GM12878 (cell line): ENCODE measurements at regions not wholly inside any gene's neighbourhood (a gene's known extent, or its start where the extent isn't known, plus 50 kb on each side); places are given as distances from the start of the nearest gene placed in this dataset.

ENCODE experiments used
- ATAC-seq: fragments of 200-7000 bp; cut with Tn5 transposase; 3 replicates; pipeline ENCODE4 v1.9.1; 2020; ENCODE audit warnings: mild to moderate bottlenecking, moderate library complexity
- BruUV-seq: library from RNA; stranded (reverse); fragments of 400-500 nt; replicated peaks from 2 replicates; lab custom pipeline; 2021; lab: Mats Ljungman, UMichigan
- CTCF ChIA-PET: fragments of 300-600 bp; sonication (Branson Sonifier 250); formaldehyde crosslinking; extraction: SDS; loops from one replicate; lab custom pipeline; 2021; ENCODE audit warnings: inconsistent platforms; lab: Yijun Ruan, JAX
- POLR2A ChIA-PET: fragments of 350-600 bp; formaldehyde crosslinking; extraction: SDS; loops from one replicate; lab custom pipeline; 2021; ENCODE audit warnings: inconsistent platforms; lab: Charles Lee
- RAD21 ChIA-PET: fragments of 300-600 bp; sonication (Branson Sonifier 250); formaldehyde crosslinking; loops from one replicate; lab custom pipeline; 2023; ENCODE audit warnings: antibody characterized with exemption; ENCODE audit not compliant: unreplicated experiment; lab: Charles Lee
- SMC1A ChIA-PET: fragments of 300-600 bp; sonication (Branson Sonifier 250); formaldehyde crosslinking; loops from one replicate; lab custom pipeline; 2023; ENCODE audit not compliant: unreplicated experiment, uncharacterized antibody; lab: Charles Lee
- DNase-seq: peaks from one replicate; pipeline ENCODE4 v3.0.0-alpha.2; 2011; ENCODE audit warnings: low read depth, low spot score
- FAIRE-seq: peaks from 3 replicates; lab custom pipeline; 2011; peaks lifted over from hg19 to GRCh38; lab: Jason Lieb, UNC
- H2AFZ ChIP-seq: 2 replicates; pipeline ENCODE4 v1.6.0; 2011; ENCODE audit warnings: low read depth, low read length, control low read depth; ENCODE audit not compliant: control insufficient read depth
- H3K27ac ChIP-seq: 2 replicates; pipeline ENCODE4 v1.5.1; 2011; ENCODE audit warnings: control low read depth; ENCODE audit not compliant: control insufficient read depth, insufficient read depth
- H3K27me3 ChIP-seq, 2 experiments: replicated peaks in 1 of 2; 2 replicates each; pipeline versions ENCODE4 v1.6.0 to v1.6.1; 2011; ENCODE audit warnings: low read length in 1 of 2; ENCODE audit not compliant: control insufficient read depth in 2 of 2, insufficient read depth in 2 of 2
- H3K36me3 ChIP-seq, 2 experiments: 2 replicates each; pipeline ENCODE4 v1.5.1; 2011; ENCODE audit warnings: low read length in 1 of 2; ENCODE audit not compliant: control insufficient read depth in 2 of 2, insufficient read depth in 2 of 2
- H3K4me1 ChIP-seq: 2 replicates; pipeline ENCODE4 v1.6.1; 2011; ENCODE audit warnings: mild to moderate bottlenecking, low read length, moderate library complexity, mixed read lengths; ENCODE audit not compliant: control insufficient read depth, insufficient read depth
- H3K4me2 ChIP-seq: 2 replicates; pipeline ENCODE4 v1.6.0; 2011; ENCODE audit warnings: control low read depth; ENCODE audit not compliant: control insufficient read depth, insufficient read depth
- H3K4me3 ChIP-seq: fragments of 200-600 bp; sonication (generic); 2 replicates; pipeline ENCODE4 v1.5.1; 2016
- H3K79me2 ChIP-seq: 2 replicates; pipeline ENCODE4 v1.6.0; 2011; ENCODE audit warnings: low read length; ENCODE audit not compliant: control insufficient read depth, insufficient read depth
- H3K9ac ChIP-seq: 2 replicates; pipeline ENCODE4 v1.8.0; 2011; ENCODE audit warnings: low read length, control low read depth, mixed read lengths; ENCODE audit not compliant: control insufficient read depth, insufficient read depth
- H3K9me3 ChIP-seq: replicated peaks from 3 replicates; pipeline ENCODE4 v1.5.1; 2011; ENCODE audit warnings: mild to moderate bottlenecking, low read length; ENCODE audit not compliant: control insufficient read depth, insufficient read depth
- H4K20me1 ChIP-seq: 2 replicates; pipeline ENCODE4 v1.6.0; 2011; ENCODE audit not compliant: control insufficient read depth, insufficient read depth
- CHD2 ChIP-seq: IDR thresholded peaks from 2 replicates; pipeline ENCODE4 v1.6.1; 2011; ENCODE audit warnings: low read depth, low read length, improper control_type of control experiment, borderline replicate concordance
- LARP7 ChIP-seq: fragments of 450-650 bp; IDR thresholded peaks from 2 replicates; pipeline ENCODE4 v1.6.1; 2017; ENCODE audit warnings: mild to moderate bottlenecking
- ZBED1 ChIP-seq: IDR thresholded peaks from 2 replicates; pipeline ENCODE4 v1.6.1; 2016; ENCODE audit warnings: borderline replicate concordance
- WGBS: methylation state at CpG from one replicate; pipeline ENCODE4 v1.1.6; 2016; ENCODE audit warnings: low lambda C conversion rate; ENCODE audit not compliant: insufficient replicate concordance, insufficient coverage; ENCODE audit errors: missing lambda C conversion rate; 5-methylcytosine and 5-hydroxymethylcytosine counted together
- in situ Hi-C: fragments of 300-500 bp; cut with MboI; formaldehyde crosslinking; loops from 9 replicates; pipeline ENCODE4 v1.14.3; 2018; ENCODE audit warnings: mixed read lengths
- intact Hi-C: fragments of 100-400 bp; cut with micrococcal nuclease; formaldehyde crosslinking; loops from one replicate; pipeline ENCODE4 v1.14.2; 2022; ENCODE audit not compliant: unreplicated experiment

DNA sequence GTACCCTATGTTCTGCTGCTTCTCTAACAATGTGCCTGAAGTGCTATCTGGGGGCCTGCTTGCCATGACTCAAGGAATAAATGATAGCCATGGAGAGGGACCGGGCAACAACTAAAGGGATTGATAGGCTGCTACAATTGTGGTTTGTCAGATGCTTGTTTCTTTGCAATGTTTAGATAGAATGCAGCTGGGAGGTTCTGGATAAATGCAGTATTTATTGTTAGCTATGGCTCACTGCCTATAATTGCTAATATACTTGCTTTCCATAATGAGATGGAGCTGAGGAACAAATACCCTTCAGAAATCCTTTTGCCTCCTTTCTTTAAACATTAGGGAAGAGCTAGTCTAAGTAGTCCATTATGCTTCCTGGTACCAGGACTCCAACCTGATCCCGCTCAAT, 575.2 kb upstream of the SYNCRIP start:
- 0% methylated on average over 2 of the region's 2 CpGs for WGBS

GRCh38 chr6:86215323-86215722, 572.6 kb upstream of the SYNCRIP start:
- no TSS peak for BruUV-seq
- no peaks in the 10 kb centered on the region for H3K4me1 ChIP-seq
- no peak overlapping the region for H3K4me2 ChIP-seq
- H3K36me3 ChIP-seq, result no peaks in the 10 kb centered on the region
- intact Hi-C loops (no loop called here), in situ Hi-C loops (no loop called here)
- WGBS, result 34% methylated on average over 2 of the region's 2 CpGs
- no peak for ATAC-seq
- H3K9ac ChIP-seq, result no peak overlapping the region
- H3K79me2 ChIP-seq, result no peaks in the 10 kb centered on the region
- no peak for DNase-seq
- no peaks in the 10 kb centered on the region for H3K27me3 ChIP-seq
- SMC1A ChIA-PET, result no interaction called here
- POLR2A ChIA-PET, result no interaction called here
- RAD21 ChIA-PET, result no interaction called here
- H3K4me3 ChIP-seq, result no peak overlapping the region
- no peaks in the 10 kb centered on the region for H3K9me3 ChIP-seq
- no peak for TF ChIP-seq ZBED1
- H2AFZ ChIP-seq, result no peak overlapping the region
- H3K27ac ChIP-seq, result no peak overlapping the region
- H4K20me1 ChIP-seq, result no peaks in the 10 kb centered on the region
- FAIRE-seq, result no peak
- CTCF ChIA-PET, result interaction anchor here (0.8 kb wide), 1 partner anchor 9 kb away, joined by 3 read pairs; no protein-coding TSS in a partner anchor

More for the DNA sequence above, 575.2 kb upstream of the SYNCRIP start:
- Histone ChIP-seq H3K4me2 (no peak overlapping the region), H3K9ac (no peak overlapping the region), H3K4me3 (no peak overlapping the region), H2AFZ (no peak overlapping the region), H4K20me1 (no peaks in the 10 kb centered on the region), H3K36me3 (no peaks in the 10 kb centered on the region), H3K27ac (no peak overlapping the region), H3K79me2 (no peaks in the 10 kb centered on the region), H3K27me3 (no peaks in the 10 kb centered on the region), H3K4me1 (no peaks in the 10 kb centered on the region), H3K9me3 (no peaks in the 10 kb centered on the region)
- BruUV-seq, result no TSS peak
- TF ChIP-seq LARP7 (no peak), CHD2 (no peak)
- intact Hi-C loops, result no loop called here
- CTCF ChIA-PET, result no interaction called here
- SMC1A ChIA-PET, result no interaction called here
- in situ Hi-C loops, result no loop called here
- FAIRE-seq (no peak), ATAC-seq (no peak), DNase-seq (no peak)
- POLR2A ChIA-PET, result no interaction called here
- RAD21 ChIA-PET, result no interaction called here
